Neural cell (in vitro differentiated cells): ENCODE measurements at regions not wholly inside any gene's neighbourhood (a gene's known extent, or its start where the extent isn't known, plus 50 kb on each side); places are given as distances from the start of the nearest gene placed in this dataset.

ENCODE experiments used
- MXI1 ChIP-seq: fragments of 450-650 bp; conservative IDR thresholded peaks from 2 replicates; pipeline ENCODE4 v1.6.1; 2014; ENCODE audit warnings: antibody characterized with exemption, mild to moderate bottlenecking; ENCODE audit not compliant: poor library complexity, severe bottlenecking
- POLR2AphosphoS5 ChIP-seq: IDR thresholded peaks from 2 replicates; pipeline ENCODE4 v1.6.1; 2012
- TF ChIP-seq, protein P1 (sequence below): fragments of 450-650 bp; IDR thresholded peaks from 2 replicates; pipeline ENCODE4 v1.5.1; 2014; ENCODE audit warnings: antibody characterized with exemption, mild to moderate bottlenecking, moderate library complexity; ENCODE audit not compliant: poor library complexity, severe bottlenecking
- TF ChIP-seq, protein P2 (sequence below): IDR thresholded peaks from 2 replicates; pipeline ENCODE4 v1.6.1; 2012; ENCODE audit warnings: borderline replicate concordance

DNA sequence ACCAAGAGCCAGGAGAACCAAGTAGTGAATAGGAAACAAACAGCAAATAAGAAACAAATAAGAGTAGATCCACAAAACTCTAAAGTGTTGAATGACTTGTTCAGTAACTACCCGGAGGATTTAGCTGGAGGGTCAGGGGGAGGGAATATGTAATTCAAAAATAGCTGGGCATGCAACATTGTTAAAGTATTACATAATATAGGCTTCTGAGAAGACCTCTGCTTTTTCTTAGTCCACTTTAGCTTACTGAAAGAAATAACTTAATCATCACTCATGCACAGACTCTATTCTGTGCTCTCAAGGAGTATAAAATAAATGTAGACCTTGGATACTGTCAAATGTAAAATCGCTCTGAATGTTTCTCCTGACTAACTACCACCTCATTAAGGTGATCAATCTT lies 183.2 kb upstream of the POU5F2 start:
- no peak for TF ChIP-seq MXI1
- TF ChIP-seq, protein P1, sequence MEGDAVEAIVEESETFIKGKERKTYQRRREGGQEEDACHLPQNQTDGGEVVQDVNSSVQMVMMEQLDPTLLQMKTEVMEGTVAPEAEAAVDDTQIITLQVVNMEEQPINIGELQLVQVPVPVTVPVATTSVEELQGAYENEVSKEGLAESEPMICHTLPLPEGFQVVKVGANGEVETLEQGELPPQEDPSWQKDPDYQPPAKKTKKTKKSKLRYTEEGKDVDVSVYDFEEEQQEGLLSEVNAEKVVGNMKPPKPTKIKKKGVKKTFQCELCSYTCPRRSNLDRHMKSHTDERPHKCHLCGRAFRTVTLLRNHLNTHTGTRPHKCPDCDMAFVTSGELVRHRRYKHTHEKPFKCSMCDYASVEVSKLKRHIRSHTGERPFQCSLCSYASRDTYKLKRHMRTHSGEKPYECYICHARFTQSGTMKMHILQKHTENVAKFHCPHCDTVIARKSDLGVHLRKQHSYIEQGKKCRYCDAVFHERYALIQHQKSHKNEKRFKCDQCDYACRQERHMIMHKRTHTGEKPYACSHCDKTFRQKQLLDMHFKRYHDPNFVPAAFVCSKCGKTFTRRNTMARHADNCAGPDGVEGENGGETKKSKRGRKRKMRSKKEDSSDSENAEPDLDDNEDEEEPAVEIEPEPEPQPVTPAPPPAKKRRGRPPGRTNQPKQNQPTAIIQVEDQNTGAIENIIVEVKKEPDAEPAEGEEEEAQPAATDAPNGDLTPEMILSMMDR, result no peak
- TF ChIP-seq, protein P2, sequence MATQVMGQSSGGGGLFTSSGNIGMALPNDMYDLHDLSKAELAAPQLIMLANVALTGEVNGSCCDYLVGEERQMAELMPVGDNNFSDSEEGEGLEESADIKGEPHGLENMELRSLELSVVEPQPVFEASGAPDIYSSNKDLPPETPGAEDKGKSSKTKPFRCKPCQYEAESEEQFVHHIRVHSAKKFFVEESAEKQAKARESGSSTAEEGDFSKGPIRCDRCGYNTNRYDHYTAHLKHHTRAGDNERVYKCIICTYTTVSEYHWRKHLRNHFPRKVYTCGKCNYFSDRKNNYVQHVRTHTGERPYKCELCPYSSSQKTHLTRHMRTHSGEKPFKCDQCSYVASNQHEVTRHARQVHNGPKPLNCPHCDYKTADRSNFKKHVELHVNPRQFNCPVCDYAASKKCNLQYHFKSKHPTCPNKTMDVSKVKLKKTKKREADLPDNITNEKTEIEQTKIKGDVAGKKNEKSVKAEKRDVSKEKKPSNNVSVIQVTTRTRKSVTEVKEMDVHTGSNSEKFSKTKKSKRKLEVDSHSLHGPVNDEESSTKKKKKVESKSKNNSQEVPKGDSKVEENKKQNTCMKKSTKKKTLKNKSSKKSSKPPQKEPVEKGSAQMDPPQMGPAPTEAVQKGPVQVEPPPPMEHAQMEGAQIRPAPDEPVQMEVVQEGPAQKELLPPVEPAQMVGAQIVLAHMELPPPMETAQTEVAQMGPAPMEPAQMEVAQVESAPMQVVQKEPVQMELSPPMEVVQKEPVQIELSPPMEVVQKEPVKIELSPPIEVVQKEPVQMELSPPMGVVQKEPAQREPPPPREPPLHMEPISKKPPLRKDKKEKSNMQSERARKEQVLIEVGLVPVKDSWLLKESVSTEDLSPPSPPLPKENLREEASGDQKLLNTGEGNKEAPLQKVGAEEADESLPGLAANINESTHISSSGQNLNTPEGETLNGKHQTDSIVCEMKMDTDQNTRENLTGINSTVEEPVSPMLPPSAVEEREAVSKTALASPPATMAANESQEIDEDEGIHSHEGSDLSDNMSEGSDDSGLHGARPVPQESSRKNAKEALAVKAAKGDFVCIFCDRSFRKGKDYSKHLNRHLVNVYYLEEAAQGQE, result no peak
- TF ChIP-seq POLR2AphosphoS5, result no peak
